Activated T-helper 1 cell treated with Interleukin-2 at 50 U/mL for 16 hours (primary cell): ENCODE measurements at regions not wholly inside any gene's neighbourhood (a gene's known extent, or its start where the extent isn't known, plus 50 kb on each side); places are given as distances from the start of the nearest gene placed in this dataset.
A peak's percentile ranks its signal among the peaks of the same experiment; 100 is the strongest.

ENCODE experiments used
- DNase-seq: peaks from one replicate; pipeline ENCODE4 v3.0.0-alpha.2; 2020; ENCODE audit warnings: low read depth

- no peak for DNase-seq
Observed at GRCh38 chr16:89027281-89027680, 50.3 kb upstream of the CBFA2T3 start.

- peak; percentile 37 for DNase-seq
Observed at GRCh38 chr16:89031715-89032659, 55.0 kb upstream of the CBFA2T3 start.

GRCh38 chr16:89033304-89033703 lies 56.3 kb upstream of the CBFA2T3 start:
- no peak for DNase-seq

- no peak for DNase-seq
Observed at GRCh38 chr16:89033796-89034572, 57.0 kb upstream of the CBFA2T3 start.

- no peak for DNase-seq
Observed at GRCh38 chr16:89034573-89034961, 57.6 kb upstream of the CBFA2T3 start.

GRCh38 chr16:89034971-89035668 lies 58.1 kb upstream of the CBFA2T3 start:
- no peak for DNase-seq

GRCh38 chr16:89035669-89036570 lies 57.7 kb upstream of the ACSF3 start:
- no peak for DNase-seq

- no peak for DNase-seq
Observed at GRCh38 chr16:89036776-89037175, 56.9 kb upstream of the ACSF3 start.

GRCh38 chr16:89037261-89038152 lies 56.1 kb upstream of the ACSF3 start:
- no peak for DNase-seq

- DNase-seq: no peak
Observed at GRCh38 chr16:89038221-89038721, 55.4 kb upstream of the ACSF3 start.

- DNase-seq: no peak
Observed at GRCh38 chr16:89038811-89039735, 54.6 kb upstream of the ACSF3 start.

GRCh38 chr16:89039756-89040155 lies 53.9 kb upstream of the ACSF3 start:
- DNase-seq: no peak

GRCh38 chr16:89040391-89040790 lies 53.3 kb upstream of the ACSF3 start:
- no peak for DNase-seq

- DNase-seq: no peak
Observed at GRCh38 chr16:89040861-89041570, 52.6 kb upstream of the ACSF3 start.

GRCh38 chr16:89041571-89042481 lies 51.8 kb upstream of the ACSF3 start:
- DNase-seq: no peak

GRCh38 chr16:89042711-89043551 lies 50.7 kb upstream of the ACSF3 start:
- DNase-seq: no peak
